Kidney (tissue), 13 donors: ENCODE measurements at regions not wholly inside any gene's neighbourhood (a gene's known extent, or its start where the extent isn't known, plus 50 kb on each side); places are given as distances from the start of the nearest gene placed in this dataset.

ENCODE experiments used
- DNase-seq, 5 donors: peaks; one replicate each; pipeline ENCODE4 v3.0.0-alpha.2; 2013 to 2020
- FAIRE-seq: peaks from 2 replicates; lab custom pipeline; 2012; peaks lifted over from hg19 to GRCh38; lab: Jason Lieb, UNC
- H3K27ac ChIP-seq, 2 donors: one replicate each; pipeline ENCODE4 v1.7.0; 2013; ENCODE audit warnings: low read depth in 2 of 2, low read length in 2 of 2, inconsistent platforms in 1 of 2
- H3K27me3 ChIP-seq: one replicate; pipeline ENCODE4 v1.7.1; 2013; ENCODE audit warnings: low read length, inconsistent platforms; ENCODE audit not compliant: control insufficient read depth, insufficient read depth
- H3K36me3 ChIP-seq, 3 donors: one replicate each; pipeline versions ENCODE4 v1.7.0 to v1.7.1; 2013; ENCODE audit warnings: low read length in 3 of 3, control low read depth in 1 of 3, inconsistent platforms in 1 of 3; ENCODE audit not compliant: insufficient read depth in 3 of 3, control insufficient read depth in 2 of 3
- H3K4me1 ChIP-seq, 3 donors: one replicate each; pipeline versions ENCODE4 v1.7.0 to v1.7.1; 2013; ENCODE audit warnings: low read length in 3 of 3, inconsistent platforms in 1 of 3, low read depth in 1 of 3; ENCODE audit not compliant: control insufficient read depth in 2 of 3, insufficient read depth in 2 of 3
- H3K4me3 ChIP-seq, 3 donors: one replicate each; pipeline versions ENCODE4 v1.7.0 to v1.8.1; 2013; ENCODE audit warnings: low read length in 3 of 3, control low read depth in 1 of 3, inconsistent platforms in 1 of 3
- H3K9ac ChIP-seq, 3 donors: one replicate each; pipeline versions ENCODE4 v1.7.0 to v1.7.1; 2013; ENCODE audit warnings: low read length in 3 of 3, control low read depth in 1 of 3, inconsistent platforms in 1 of 3
- H3K9me3 ChIP-seq, 3 donors: one replicate each; pipeline versions ENCODE4 v1.7.0 to v1.7.1; 2013; ENCODE audit warnings: low read length in 3 of 3, control low read depth in 1 of 3, inconsistent platforms in 1 of 3; ENCODE audit not compliant: control insufficient read depth in 2 of 3, insufficient read depth in 1 of 3
- intact Hi-C: fragments of 100-400 bp; cut with DNase I; formaldehyde crosslinking; loops from one replicate; pipeline ENCODE4 v1.11.1; 2022
- TF ChIP-seq, protein P1 (sequence below): IDR thresholded peaks from 3 replicates; pipeline ENCODE4 v1.5.1; 2012; ENCODE audit warnings: mild to moderate bottlenecking, moderate library complexity, borderline replicate concordance; ENCODE audit not compliant: insufficient read depth; ENCODE audit errors: extremely low read depth
- donor health status: control.
- donor health status: control.
- donor health status: control.
- donor health status: control.
- donor health status: control.
- donor health status: DM: yes; HTN: yes; CAD: no.
- donor health status: Normal renal cell carcinoma (clear cell type).

DNA sequence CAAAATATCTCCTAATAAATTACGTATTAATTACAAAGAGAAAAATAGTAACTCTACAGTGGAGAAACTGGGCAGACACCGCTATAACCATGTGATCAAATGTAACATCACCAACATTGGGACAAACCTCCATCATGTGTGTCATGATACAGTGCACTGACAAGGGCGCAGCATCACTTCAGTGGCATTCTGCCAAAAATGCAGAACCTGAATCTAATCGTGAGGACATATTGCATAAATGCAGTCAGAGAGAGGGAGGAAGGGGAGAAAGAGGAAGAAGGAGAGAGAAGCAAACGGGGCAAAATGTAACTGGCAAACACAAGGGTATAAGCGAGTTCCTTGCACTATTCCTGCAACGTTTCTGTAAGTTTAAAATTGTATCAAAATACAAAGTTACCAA, 74.2 kb upstream of the MARCHF10 start:
- Histone ChIP-seq H3K9ac (no peak overlapping the region), H3K9me3 (no peaks in the 10 kb centered on the region), H3K4me3 (no peak overlapping the region), H3K27ac (no peak overlapping the region), H3K36me3 (no peaks in the 10 kb centered on the region), H3K4me1 (no peaks in the 10 kb centered on the region), H3K27me3 (no peaks in the 10 kb centered on the region)
- intact Hi-C loops = no loop called here
- TF ChIP-seq, protein P1, sequence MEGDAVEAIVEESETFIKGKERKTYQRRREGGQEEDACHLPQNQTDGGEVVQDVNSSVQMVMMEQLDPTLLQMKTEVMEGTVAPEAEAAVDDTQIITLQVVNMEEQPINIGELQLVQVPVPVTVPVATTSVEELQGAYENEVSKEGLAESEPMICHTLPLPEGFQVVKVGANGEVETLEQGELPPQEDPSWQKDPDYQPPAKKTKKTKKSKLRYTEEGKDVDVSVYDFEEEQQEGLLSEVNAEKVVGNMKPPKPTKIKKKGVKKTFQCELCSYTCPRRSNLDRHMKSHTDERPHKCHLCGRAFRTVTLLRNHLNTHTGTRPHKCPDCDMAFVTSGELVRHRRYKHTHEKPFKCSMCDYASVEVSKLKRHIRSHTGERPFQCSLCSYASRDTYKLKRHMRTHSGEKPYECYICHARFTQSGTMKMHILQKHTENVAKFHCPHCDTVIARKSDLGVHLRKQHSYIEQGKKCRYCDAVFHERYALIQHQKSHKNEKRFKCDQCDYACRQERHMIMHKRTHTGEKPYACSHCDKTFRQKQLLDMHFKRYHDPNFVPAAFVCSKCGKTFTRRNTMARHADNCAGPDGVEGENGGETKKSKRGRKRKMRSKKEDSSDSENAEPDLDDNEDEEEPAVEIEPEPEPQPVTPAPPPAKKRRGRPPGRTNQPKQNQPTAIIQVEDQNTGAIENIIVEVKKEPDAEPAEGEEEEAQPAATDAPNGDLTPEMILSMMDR = no peak
- FAIRE-seq = no peak
- DNase-seq = no peak

DNA sequence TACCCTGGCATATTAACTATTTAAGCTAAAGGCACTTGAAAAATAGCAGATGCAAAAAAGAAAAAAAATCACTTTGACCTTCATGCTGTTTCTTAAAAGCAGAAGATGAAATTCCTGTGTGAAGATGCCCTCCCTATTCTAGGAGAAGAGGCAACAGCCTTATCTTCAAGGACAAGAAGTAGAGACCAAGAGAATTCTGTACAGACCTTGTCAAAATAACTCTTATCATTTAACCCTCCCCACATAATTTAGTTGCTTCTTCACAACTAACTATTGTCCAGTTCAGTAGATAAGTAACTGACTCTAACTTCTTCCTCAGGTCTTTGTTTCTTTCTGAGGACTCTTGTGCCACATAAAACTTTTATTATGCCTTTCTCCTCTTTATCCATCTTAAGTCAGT, 72.0 kb upstream of the MARCHF10 start:
- no peak overlapping the region for H3K27ac ChIP-seq
- H3K4me3 ChIP-seq = no peak overlapping the region
- H3K36me3 ChIP-seq = no peaks in the 10 kb centered on the region
- TF ChIP-seq, protein P1 = no peak
- H3K4me1 ChIP-seq = no peaks in the 10 kb centered on the region
- FAIRE-seq = no peak
- H3K9me3 ChIP-seq = no peaks in the 10 kb centered on the region
- no peak overlapping the region for H3K9ac ChIP-seq
- intact Hi-C loops = no loop called here
- no peak for DNase-seq
- no peaks in the 10 kb centered on the region for H3K27me3 ChIP-seq

DNA sequence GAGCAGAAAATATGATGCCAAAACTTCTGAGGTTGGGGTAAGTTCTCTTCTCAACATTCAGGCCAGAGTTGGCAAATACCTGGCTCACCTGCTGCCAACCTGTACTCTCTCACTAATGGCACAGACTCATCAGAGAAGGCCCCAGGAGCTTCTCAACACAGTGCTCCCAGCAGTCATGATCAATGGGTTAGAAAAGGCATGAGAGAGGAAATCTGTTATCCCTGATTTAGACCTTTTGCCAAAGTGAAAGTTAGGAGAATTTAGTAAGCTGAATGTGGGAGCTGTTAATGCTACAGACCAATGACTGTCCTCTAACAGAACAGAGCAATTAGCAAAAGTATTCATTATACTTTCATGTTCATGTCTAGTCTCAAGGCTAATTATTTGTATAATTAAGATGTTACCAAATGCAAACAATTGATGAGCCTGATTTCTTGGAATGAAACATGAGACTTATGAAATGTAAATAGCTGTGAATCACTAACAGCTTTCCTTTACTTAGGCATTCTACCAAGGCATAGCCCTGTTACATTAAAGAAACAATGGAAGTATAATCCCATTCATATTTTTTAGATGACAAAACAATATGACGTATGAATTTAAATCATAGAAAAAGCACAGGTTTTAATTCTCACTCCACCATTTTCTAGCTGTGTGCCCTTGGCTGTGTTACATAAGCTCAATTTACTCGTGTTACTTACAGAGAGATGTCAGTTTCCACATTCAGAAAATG, 68.7 kb upstream of the MARCHF10 start:
- Histone ChIP-seq H3K27me3 (no peaks in the 10 kb centered on the region), H3K9me3 (no peaks in the 10 kb centered on the region), H3K27ac (no peak overlapping the region), H3K4me3 (no peak overlapping the region), H3K36me3 (no peaks in the 10 kb centered on the region), H3K9ac (no peak overlapping the region), H3K4me1 (no peaks in the 10 kb centered on the region)
- DNase-seq (no peak), FAIRE-seq (no peak)
- intact Hi-C loops = no loop called here
- TF ChIP-seq, protein P1 = no peak

DNA sequence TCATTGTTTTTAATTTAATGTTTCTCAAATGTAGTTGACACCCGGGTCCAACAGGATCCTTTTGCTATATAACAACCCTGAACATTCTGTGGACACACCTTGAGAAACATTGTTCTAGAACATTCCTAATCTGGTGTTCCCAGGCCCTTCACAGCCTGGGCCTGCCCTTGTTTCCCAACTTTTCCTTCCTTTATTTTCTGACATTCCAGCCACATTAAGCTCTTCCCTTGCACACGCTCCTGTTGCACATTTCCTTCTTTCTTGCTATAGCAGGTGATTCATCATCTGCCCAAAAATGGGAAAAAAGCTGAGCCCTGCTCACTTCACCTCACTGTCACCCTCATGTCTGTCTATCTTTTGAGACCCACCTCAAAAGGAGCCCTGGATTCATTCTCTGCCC, 67.9 kb upstream of the MARCHF10 start:
- no peak overlapping the region for H3K27ac ChIP-seq
- FAIRE-seq (no peak), DNase-seq (no peak)
- TF ChIP-seq, protein P1 = no peak
- intact Hi-C loops = no loop called here
- H3K9me3 ChIP-seq = no peaks in the 10 kb centered on the region
- no peaks in the 10 kb centered on the region for H3K4me1 ChIP-seq
- no peak overlapping the region for H3K4me3 ChIP-seq
- H3K27me3 ChIP-seq = no peaks in the 10 kb centered on the region
- no peaks in the 10 kb centered on the region for H3K36me3 ChIP-seq
- no peak overlapping the region for H3K9ac ChIP-seq
